HepG2 (cell line): ENCODE measurements at regions not wholly inside any gene's neighbourhood (a gene's known extent, or its start where the extent isn't known, plus 50 kb on each side); places are given as distances from the start of the nearest gene placed in this dataset.

Experiments
- GATA4 ChIP-seq: sonication (generic); IDR thresholded peaks from 2 replicates; pipeline ENCODE4 v1.6.1; 2016; ENCODE audit warnings: antibody characterized with exemption, low read depth, borderline replicate concordance
- GTF2F1 ChIP-seq: fragments of 150-350 bp; IDR thresholded peaks from 2 replicates; pipeline ENCODE4 v1.6.1; 2014; ENCODE audit warnings: low read length
- HOMEZ ChIP-seq: IDR thresholded peaks from 2 replicates; pipeline ENCODE4 v1.6.1; 2016; ENCODE audit warnings: low read depth
- KIAA2018 ChIP-seq: sonication (generic); formaldehyde crosslinking; IDR thresholded peaks from 2 replicates; pipeline ENCODE4 v1.5.0; 2020; ENCODE audit warnings: mild to moderate bottlenecking, missing genetic modification reagents, borderline replicate concordance
- MED13 ChIP-seq: sonication (generic); formaldehyde crosslinking; IDR thresholded peaks from 2 replicates; pipeline ENCODE4 v1.5.0; 2020; ENCODE audit warnings: missing genetic modification reagents
- NR2F2 ChIP-seq: IDR thresholded peaks from 2 replicates; pipeline ENCODE4 v1.6.1; 2012; ENCODE audit warnings: low read depth, inconsistent platforms, borderline replicate concordance
- NR2F6 ChIP-seq, 2 experiments: IDR thresholded peaks; 2 replicates each; pipeline ENCODE4 v1.6.1; 2016; ENCODE audit warnings: antibody characterized with exemption in 1 of 2, mild to moderate bottlenecking in 1 of 2
- NRL ChIP-seq: sonication (generic); formaldehyde crosslinking; IDR thresholded peaks from 2 replicates; pipeline ENCODE4 v1.5.0; 2020; ENCODE audit warnings: missing genetic modification reagents, mild to moderate bottlenecking, moderate library complexity, borderline replicate concordance
- SRSF9 ChIP-seq: fragments of 200-400 bp; formaldehyde crosslinking; IDR thresholded peaks from 2 replicates; pipeline ENCODE4 v1.6.1; 2018; ENCODE audit warnings: borderline replicate concordance, mild to moderate bottlenecking, low read depth, low read length; ENCODE audit not compliant: insufficient read depth, poor library complexity, severe bottlenecking
- TBX3 ChIP-seq: fragments of 450-650 bp; IDR thresholded peaks from 2 replicates; pipeline ENCODE4 v1.6.1; 2017; ENCODE audit warnings: antibody characterized with exemption, mild to moderate bottlenecking, inconsistent platforms, borderline replicate concordance
- ZBTB38 ChIP-seq: sonication (generic); formaldehyde crosslinking; IDR thresholded peaks from 2 replicates; pipeline ENCODE4 v1.5.1; 2020; ENCODE audit warnings: mild to moderate bottlenecking, missing genetic modification reagents
- ZKSCAN1 ChIP-seq: fragments of 150-350 bp; IDR thresholded peaks from 2 replicates; pipeline ENCODE4 v1.6.1; 2014; ENCODE audit warnings: low read length
- ZNF280B ChIP-seq: sonication (generic); formaldehyde crosslinking; IDR thresholded peaks from 2 replicates; pipeline ENCODE4 v1.5.0; 2020; ENCODE audit warnings: missing genetic modification reagents, mild to moderate bottlenecking, borderline replicate concordance
- ZNF33A ChIP-seq: sonication (generic); formaldehyde crosslinking; IDR thresholded peaks from 2 replicates; pipeline ENCODE4 v1.5.1; 2020; ENCODE audit warnings: missing genetic modification reagents, mild to moderate bottlenecking, moderate library complexity, borderline replicate concordance
- ZNF543 ChIP-seq: sonication (generic); formaldehyde crosslinking; IDR thresholded peaks from 2 replicates; pipeline ENCODE4 v1.4.0; 2020; ENCODE audit warnings: mild to moderate bottlenecking, missing genetic modification reagents
- ZNF766 ChIP-seq: sonication (generic); formaldehyde crosslinking; IDR thresholded peaks from 2 replicates; pipeline ENCODE4 v1.5.0; 2020; ENCODE audit warnings: missing genetic modification reagents, borderline replicate concordance
- TF ChIP-seq, protein P1 (sequence below): sonication (generic); formaldehyde crosslinking; IDR thresholded peaks from 2 replicates; pipeline ENCODE4 v1.8.1; 2023; ENCODE audit warnings: mild to moderate bottlenecking, missing genetic modification reagents, borderline replicate concordance

DNA sequence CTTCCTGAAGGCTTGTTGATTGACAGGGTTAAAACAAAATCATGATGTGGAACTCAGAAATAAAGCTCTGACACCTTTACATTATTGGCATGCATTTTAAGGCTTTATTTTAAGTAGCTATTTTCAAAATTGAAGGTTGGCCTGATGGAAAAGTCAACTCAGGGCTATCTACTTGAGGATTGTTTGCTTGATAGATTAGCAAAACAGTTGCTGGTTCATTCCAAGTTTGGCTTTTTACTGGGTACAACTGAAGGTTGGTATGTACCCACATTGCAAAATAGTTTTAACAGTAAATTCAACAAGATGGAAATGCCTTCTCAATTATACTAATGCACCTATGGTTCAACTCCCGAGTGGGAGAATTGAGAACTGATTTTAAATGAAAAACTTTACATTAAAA, 161.8 kb upstream of the ELL2 start (continued):
- TF ChIP-seq MED13 (CRISPR knock-in tag) (peak; percentile 57; the same call in 1 of the 2 replicates), TBX3 (no peak), NR2F6 (IDR thresholded peaks at IDR 0.05) (0 out of 2 replicates have a peak, but pooled peaks have one; percentile 13), NR2F6 (CRISPR knock-in tag; IDR thresholded peaks at IDR 0.05) (no peak), ZNF33A (CRISPR knock-in tag) (no peak), ZNF543 (CRISPR knock-in tag) (no peak), GTF2F1 (no peak), HOMEZ (CRISPR knock-in tag) (no peak), NRL (CRISPR knock-in tag) (no peak), SRSF9 (no peak), ZNF766 (no peak), ZKSCAN1 (no peak), ZNF280B (CRISPR knock-in tag) (no peak), GATA4 (no peak), ZBTB38 (CRISPR knock-in tag) (no peak), NR2F2 (peak; percentile 13; the same call in 1 of the 2 replicates), KIAA2018 (CRISPR knock-in tag) (no peak)
- TF ChIP-seq, protein P1, sequence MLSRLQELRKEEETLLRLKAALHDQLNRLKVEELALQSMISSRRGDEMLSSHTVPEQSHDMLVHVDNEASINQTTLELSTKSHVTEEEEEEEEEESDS (CRISPR knock-in tag): no peak
